Peyer's patch (tissue), 4 donors: ENCODE measurements at regions not wholly inside any gene's neighbourhood (a gene's known extent, or its start where the extent isn't known, plus 50 kb on each side); places are given as distances from the start of the nearest gene placed in this dataset.

ENCODE experiments used
- CTCF ChIP-seq, 6 experiments: fragments of 450-650 bp in 4 of 6; fragments of 200-600 bp in 2 of 6; sonication (generic) in 1 of 6; IDR thresholded peaks; one replicate each; pipeline ENCODE4 v1.5.1; 2017 to 2019; ENCODE audit warnings: antibody characterized with exemption in 6 of 6, mild to moderate bottlenecking in 3 of 6, moderate library complexity in 1 of 6
- POLR2A ChIP-seq, 2 donors: fragments of 450-650 bp; IDR thresholded peaks; one replicate each; pipeline ENCODE4 v1.5.1; 2017; ENCODE audit warnings: antibody characterized with exemption in 2 of 2, mild to moderate bottlenecking in 2 of 2, moderate library complexity in 2 of 2

- TF ChIP-seq CTCF (IDR thresholded peaks at IDR 0.05): no peak
- TF ChIP-seq POLR2A (IDR thresholded peaks at IDR 0.05): no peak
These were observed 295.4 kb downstream of the TRIML1 start for GRCh38 chr4:188434643-188435042.
